ENCODE measurements at regions not wholly inside any gene's neighbourhood (a gene's known extent, or its start where the extent isn't known, plus 50 kb on each side); places are given as distances from the start of the nearest gene placed in this dataset.

DNA sequence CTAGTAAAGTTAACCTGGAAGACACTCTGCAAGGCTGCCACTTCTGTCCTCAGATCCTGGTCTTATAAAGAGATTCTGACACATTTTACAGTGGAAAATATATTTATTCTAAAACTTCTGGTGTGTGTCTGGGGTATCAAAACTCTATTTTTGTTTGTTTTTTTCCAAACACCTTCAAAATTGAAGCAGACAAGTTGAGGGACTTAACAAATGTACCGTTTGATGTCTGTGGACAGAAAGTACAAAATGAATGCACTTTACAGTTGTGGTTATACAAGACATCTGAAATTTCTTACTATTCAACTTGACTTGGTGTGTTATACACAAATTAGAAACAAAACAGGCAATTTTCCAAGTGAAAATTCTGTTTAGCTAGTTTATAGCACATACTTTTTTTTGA, 823.2 kb upstream of the SALL3 start:
- H3K4me3 Mint-ChIP-seq, result no peak overlapping the region
- no peaks in the 10 kb centered on the region for H3K79me2 ChIP-seq (ENCODE audit: insufficient read depth, low read length)
- WGBS (ENCODE audit: insufficient coverage), result no CpG with 5 or more reads among the region's 1 CpG
- H3K4me1 Mint-ChIP-seq, result no peaks in the 10 kb centered on the region
- H3K27me3 ChIP-seq (ENCODE audit: control insufficient read depth in 2 of 2, insufficient read depth in 2 of 2, low read length in 2 of 2), result no peaks in the 10 kb centered on the region
- no peaks in the 10 kb centered on the region for H3K36me3 ChIP-seq (replicated peaks in 1 of 2; ENCODE audit: control insufficient read depth in 1 of 2, insufficient read depth in 2 of 2, low read length in 2 of 2)
- peaks cover 0 to 4% of the 10 kb centered on the region in 2 donors for H3K9me3 ChIP-seq (replicated peaks in 1 of 2; ENCODE audit: control insufficient read depth in 1 of 2, insufficient read depth in 1 of 2, low read length in 2 of 2)
- no peak overlapping the region for H3K27ac Mint-ChIP-seq
- no peaks in the 10 kb centered on the region for H3K27me3 Mint-ChIP-seq (ENCODE audit: low read depth in 3 of 3)
- H3K9me3 Mint-ChIP-seq, result peaks cover 0 to 14% (median 3%) of the 10 kb centered on the region in 7 donors
- H3K36me3 Mint-ChIP-seq, result no peaks in the 10 kb centered on the region
- no peak for DNase-seq
- no peak overlapping the region for H3K4me3 ChIP-seq (replicated peaks in 1 of 3; ENCODE audit: low read depth in 2 of 3, low read length in 3 of 3)
- H2AFZ ChIP-seq (ENCODE audit: insufficient read depth, low read depth, low read length, poor library complexity, severe bottlenecking), result no peak overlapping the region
- no peaks in the 10 kb centered on the region for H3K4me1 ChIP-seq (ENCODE audit: control insufficient read depth in 1 of 2, insufficient read depth in 2 of 2, low read length in 2 of 2)
- intact Hi-C loops (cut with micrococcal nuclease), result no loop called here
- H3K9ac ChIP-seq (ENCODE audit: insufficient read depth, low read length, poor library complexity, severe bottlenecking), result no peak overlapping the region
- H3K4me2 ChIP-seq (replicated peaks; ENCODE audit: extremely low read depth, low read length, poor library complexity, severe bottlenecking), result no peak overlapping the region
- no peaks in the 10 kb centered on the region for H4K20me1 ChIP-seq (ENCODE audit: insufficient read depth, low read length)
- H3K27ac ChIP-seq (ENCODE audit: low read depth in 1 of 2, low read length in 2 of 2), result no peak overlapping the region
- TF ChIP-seq, protein P1, sequence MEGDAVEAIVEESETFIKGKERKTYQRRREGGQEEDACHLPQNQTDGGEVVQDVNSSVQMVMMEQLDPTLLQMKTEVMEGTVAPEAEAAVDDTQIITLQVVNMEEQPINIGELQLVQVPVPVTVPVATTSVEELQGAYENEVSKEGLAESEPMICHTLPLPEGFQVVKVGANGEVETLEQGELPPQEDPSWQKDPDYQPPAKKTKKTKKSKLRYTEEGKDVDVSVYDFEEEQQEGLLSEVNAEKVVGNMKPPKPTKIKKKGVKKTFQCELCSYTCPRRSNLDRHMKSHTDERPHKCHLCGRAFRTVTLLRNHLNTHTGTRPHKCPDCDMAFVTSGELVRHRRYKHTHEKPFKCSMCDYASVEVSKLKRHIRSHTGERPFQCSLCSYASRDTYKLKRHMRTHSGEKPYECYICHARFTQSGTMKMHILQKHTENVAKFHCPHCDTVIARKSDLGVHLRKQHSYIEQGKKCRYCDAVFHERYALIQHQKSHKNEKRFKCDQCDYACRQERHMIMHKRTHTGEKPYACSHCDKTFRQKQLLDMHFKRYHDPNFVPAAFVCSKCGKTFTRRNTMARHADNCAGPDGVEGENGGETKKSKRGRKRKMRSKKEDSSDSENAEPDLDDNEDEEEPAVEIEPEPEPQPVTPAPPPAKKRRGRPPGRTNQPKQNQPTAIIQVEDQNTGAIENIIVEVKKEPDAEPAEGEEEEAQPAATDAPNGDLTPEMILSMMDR (IDR thresholded peaks at IDR 0.05), result no peak

DNA sequence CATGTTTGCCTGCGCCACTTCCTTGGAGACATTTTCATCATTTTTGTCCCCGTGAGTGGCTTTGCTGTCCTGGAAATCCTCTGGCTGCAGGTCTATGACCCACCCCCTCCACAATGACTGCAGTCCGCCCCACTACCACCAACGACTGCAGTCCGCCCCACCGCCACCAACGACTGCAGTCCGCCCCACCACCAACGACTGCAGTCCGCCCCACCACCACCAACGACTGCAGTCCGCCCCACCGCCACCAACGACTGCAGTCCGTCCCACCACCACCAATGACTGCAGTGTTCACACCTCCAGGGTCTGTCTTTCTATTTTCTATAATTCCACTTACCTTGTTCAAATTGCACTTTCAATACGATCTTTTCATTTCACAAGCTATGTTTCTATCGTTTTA, 820.7 kb upstream of the SALL3 start:
- TF ChIP-seq, protein P1 (IDR thresholded peaks at IDR 0.05), result no peak
- Histone ChIP-seq H4K20me1 (ENCODE audit: insufficient read depth, low read length) (no peaks in the 10 kb centered on the region), H3K36me3 (replicated peaks in 1 of 2; ENCODE audit: control insufficient read depth in 1 of 2, insufficient read depth in 2 of 2, low read length in 2 of 2) (no peaks in the 10 kb centered on the region), H3K4me2 (replicated peaks; ENCODE audit: extremely low read depth, low read length, poor library complexity, severe bottlenecking) (no peak overlapping the region), H3K9me3 (replicated peaks in 1 of 2; ENCODE audit: control insufficient read depth in 1 of 2, insufficient read depth in 1 of 2, low read length in 2 of 2) (no peaks in the 10 kb centered on the region), H3K27me3 (ENCODE audit: control insufficient read depth in 2 of 2, insufficient read depth in 2 of 2, low read length in 2 of 2) (no peaks in the 10 kb centered on the region), H3K4me1 (ENCODE audit: control insufficient read depth in 1 of 2, insufficient read depth in 2 of 2, low read length in 2 of 2) (no peaks in the 10 kb centered on the region), H3K79me2 (ENCODE audit: insufficient read depth, low read length) (no peaks in the 10 kb centered on the region), H2AFZ (ENCODE audit: insufficient read depth, low read depth, low read length, poor library complexity, severe bottlenecking) (no peak overlapping the region), H3K27ac (ENCODE audit: low read depth in 1 of 2, low read length in 2 of 2) (no peak overlapping the region), H3K9ac (ENCODE audit: insufficient read depth, low read length, poor library complexity, severe bottlenecking) (no peak overlapping the region), H3K4me3 (replicated peaks in 1 of 3; ENCODE audit: low read depth in 2 of 3, low read length in 3 of 3) (no peak overlapping the region)
- Mint-ChIP-seq H3K27ac (no peak overlapping the region), H3K36me3 (no peaks in the 10 kb centered on the region), H3K9me3 (peaks cover 0 to 11% (median 3%) of the 10 kb centered on the region in 7 donors), H3K27me3 (ENCODE audit: low read depth in 3 of 3) (no peaks in the 10 kb centered on the region), H3K4me3 (no peak overlapping the region), H3K4me1 (no peaks in the 10 kb centered on the region)
- intact Hi-C loops (cut with micrococcal nuclease), result no loop called here
- WGBS (ENCODE audit: insufficient coverage), result 99% methylated on average over 17 of the region's 17 CpGs
- DNase-seq, result no peak
